ENCODE measurements at regions not wholly inside any gene's neighbourhood (a gene's known extent, or its start where the extent isn't known, plus 50 kb on each side); places are given as distances from the start of the nearest gene placed in this dataset.

DNA sequence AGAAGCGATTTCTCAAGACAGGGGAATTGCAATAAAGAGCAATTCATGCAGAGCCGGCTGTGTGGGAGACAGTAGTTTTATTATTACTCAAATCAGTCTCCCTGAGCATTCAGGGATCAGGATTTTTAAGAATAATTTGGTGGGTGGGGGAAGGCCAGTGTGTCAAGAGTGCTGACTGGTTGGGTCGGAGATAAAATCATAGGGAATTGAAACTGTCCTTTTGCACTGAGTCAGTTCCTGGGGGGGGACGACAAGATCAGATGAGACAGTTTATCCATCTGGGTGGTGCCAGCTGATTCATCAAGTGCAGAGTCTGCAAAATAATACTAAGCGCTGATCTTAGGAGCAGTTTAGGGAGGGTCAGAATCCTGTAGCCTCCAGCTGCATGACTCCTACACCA, 502.4 kb downstream of the NLGN4X start:
- TF ChIP-seq, protein P1, sequence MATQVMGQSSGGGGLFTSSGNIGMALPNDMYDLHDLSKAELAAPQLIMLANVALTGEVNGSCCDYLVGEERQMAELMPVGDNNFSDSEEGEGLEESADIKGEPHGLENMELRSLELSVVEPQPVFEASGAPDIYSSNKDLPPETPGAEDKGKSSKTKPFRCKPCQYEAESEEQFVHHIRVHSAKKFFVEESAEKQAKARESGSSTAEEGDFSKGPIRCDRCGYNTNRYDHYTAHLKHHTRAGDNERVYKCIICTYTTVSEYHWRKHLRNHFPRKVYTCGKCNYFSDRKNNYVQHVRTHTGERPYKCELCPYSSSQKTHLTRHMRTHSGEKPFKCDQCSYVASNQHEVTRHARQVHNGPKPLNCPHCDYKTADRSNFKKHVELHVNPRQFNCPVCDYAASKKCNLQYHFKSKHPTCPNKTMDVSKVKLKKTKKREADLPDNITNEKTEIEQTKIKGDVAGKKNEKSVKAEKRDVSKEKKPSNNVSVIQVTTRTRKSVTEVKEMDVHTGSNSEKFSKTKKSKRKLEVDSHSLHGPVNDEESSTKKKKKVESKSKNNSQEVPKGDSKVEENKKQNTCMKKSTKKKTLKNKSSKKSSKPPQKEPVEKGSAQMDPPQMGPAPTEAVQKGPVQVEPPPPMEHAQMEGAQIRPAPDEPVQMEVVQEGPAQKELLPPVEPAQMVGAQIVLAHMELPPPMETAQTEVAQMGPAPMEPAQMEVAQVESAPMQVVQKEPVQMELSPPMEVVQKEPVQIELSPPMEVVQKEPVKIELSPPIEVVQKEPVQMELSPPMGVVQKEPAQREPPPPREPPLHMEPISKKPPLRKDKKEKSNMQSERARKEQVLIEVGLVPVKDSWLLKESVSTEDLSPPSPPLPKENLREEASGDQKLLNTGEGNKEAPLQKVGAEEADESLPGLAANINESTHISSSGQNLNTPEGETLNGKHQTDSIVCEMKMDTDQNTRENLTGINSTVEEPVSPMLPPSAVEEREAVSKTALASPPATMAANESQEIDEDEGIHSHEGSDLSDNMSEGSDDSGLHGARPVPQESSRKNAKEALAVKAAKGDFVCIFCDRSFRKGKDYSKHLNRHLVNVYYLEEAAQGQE (IDR thresholded peaks at IDR 0.05; ENCODE audit: insufficient read depth in 1 of 2, low read depth in 2 of 2, low read length in 2 of 2) = no peak
- no peak for TF ChIP-seq POLR2AphosphoS5 (IDR thresholded peaks at IDR 0.05; ENCODE audit: low read depth, low read length)
- no peak for TF ChIP-seq SIN3A (IDR thresholded peaks at IDR 0.05; ENCODE audit: borderline replicate concordance, insufficient read depth, low read length)
- TF ChIP-seq TAF1 (IDR thresholded peaks at IDR 0.05; ENCODE audit: borderline replicate concordance, insufficient read depth, low read length) = no peak
- TF ChIP-seq FOXP2 (optimal IDR thresholded peaks at IDR 0.05; ENCODE audit: borderline replicate concordance, extremely low read depth, extremely low read length, insufficient read depth) = no peak

All from PFSK-1 (cell line).